Right lobe of liver (tissue), 6 donors: ENCODE measurements at regions not wholly inside any gene's neighbourhood (a gene's known extent, or its start where the extent isn't known, plus 50 kb on each side); places are given as distances from the start of the nearest gene placed in this dataset.

ENCODE experiments used
- ATAC-seq, 4 donors: fragments of 200-7000 bp; cut with Tn5 transposase; one replicate each; pipeline ENCODE4 v1.9.1; 2020; ENCODE audit warnings: mild to moderate bottlenecking in 4 of 4, moderate library complexity in 4 of 4
- DNase-seq, 3 donors: peaks; one replicate each; pipeline ENCODE4 v3.0.0-alpha.2; 2020
- H3K27ac ChIP-seq, 3 donors: fragments of 200-600 bp; one replicate each; pipeline ENCODE4 v1.8.0; 2022
- H3K27me3 ChIP-seq, 2 donors: fragments of 200-600 bp; one replicate each; pipeline ENCODE4 v1.8.0; 2022
- H3K36me3 ChIP-seq, 4 donors: fragments of 200-600 bp; sonication (generic) in 1 of 4; one replicate each; pipeline versions ENCODE4 v1.5.1 to v1.8.0; 2017 to 2022; ENCODE audit warnings: control low read depth in 1 of 4
- H3K4me1 ChIP-seq, 4 donors: fragments of 200-600 bp; sonication (generic) in 1 of 4; one replicate each; pipeline versions ENCODE4 v1.5.1 to v1.8.0; 2017 to 2022; ENCODE audit warnings: control low read depth in 1 of 4
- H3K4me3 ChIP-seq, 3 donors: fragments of 200-600 bp; one replicate each; pipeline ENCODE4 v1.8.0; 2022
- H3K9me3 ChIP-seq, 4 donors: fragments of 200-600 bp; sonication (generic) in 1 of 4; one replicate each; pipeline versions ENCODE4 v1.5.1 to v1.8.0; 2017 to 2022; ENCODE audit warnings: control low read depth in 1 of 4
- CTCF ChIP-seq, 4 donors: fragments of 200-600 bp in 3 of 4; fragments of 450-650 bp in 1 of 4; IDR thresholded peaks; one replicate each; pipeline versions ENCODE4 v1.5.1 to v1.8.0; 2016 to 2022; ENCODE audit warnings: antibody characterized with exemption in 4 of 4, mild to moderate bottlenecking in 2 of 4
- POLR2A ChIP-seq: fragments of 450-650 bp; IDR thresholded peaks from one replicate; pipeline ENCODE4 v1.6.1; 2017; ENCODE audit warnings: antibody characterized with exemption, mild to moderate bottlenecking
- WGBS: methylation state at CpG from one replicate; pipeline ENCODE4 v1.1.6; 2018; ENCODE audit warnings: low coverage, low lambda C conversion rate; ENCODE audit not compliant: insufficient coverage; ENCODE audit errors: missing lambda C conversion rate; 5-methylcytosine and 5-hydroxymethylcytosine counted together
- intact Hi-C, 2 donors: fragments of 100-400 bp; cut with DNase I; formaldehyde crosslinking; loops; one replicate each; pipeline versions ENCODE4 v1.11.2 to v1.14.1; 2022
- donor health status: DM: no; HTN: yes; CAD: no.
- donor health status: DM: no; HTN: no; CAD: no.
- donor health status: DM: no; HTN: no; CAD: no.
- donor health status: DM: no; HTN: yes; CAD: no.
- donor health status: DM: no; HTN: yes; CAD: no.

- no peak for ATAC-seq
- no peak for DNase-seq
- WGBS, result 61% methylated on average over 5 of the region's 5 CpGs
- H3K9me3 ChIP-seq, result no peaks in the 10 kb centered on the region
- TF ChIP-seq POLR2A, result no peak
- H3K27me3 ChIP-seq, result no peaks in the 10 kb centered on the region
- H3K4me3 ChIP-seq, result no peak overlapping the region
- intact Hi-C loops, result no loop called here
- no peak overlapping the region for H3K27ac ChIP-seq
- H3K36me3 ChIP-seq, result no peaks in the 10 kb centered on the region
- H3K4me1 ChIP-seq, result no peaks in the 10 kb centered on the region
Observed at GRCh38 chr5:114634967-114635901, 273.4 kb downstream of the KCNN2 start.

- intact Hi-C loops, result no loop called here
- 46% methylated on average over 2 of the region's 2 CpGs for WGBS
- DNase-seq, result no peak
Observed at GRCh38 chr5:114634517-114634916, 272.6 kb downstream of the KCNN2 start.

GRCh38 chr5:114612406-114612805 lies 250.5 kb downstream of the KCNN2 start:
- H3K9me3 ChIP-seq, result no peaks in the 10 kb centered on the region
- WGBS, result 59% methylated on average over 3 of the region's 3 CpGs
- intact Hi-C loops, result no loop called here
- H3K4me1 ChIP-seq, result no peaks in the 10 kb centered on the region
- H3K27ac ChIP-seq, result no peak overlapping the region
- TF ChIP-seq POLR2A (no peak), CTCF (IDR thresholded peaks at IDR 0.05) (no peak)
- ATAC-seq, result no peak
- H3K4me3 ChIP-seq, result no peak overlapping the region
- H3K27me3 ChIP-seq, result no peaks in the 10 kb centered on the region
- H3K36me3 ChIP-seq, result no peaks in the 10 kb centered on the region
- DNase-seq, result no peak

More at GRCh38 chr5:114634517-114634916, 272.6 kb downstream of the KCNN2 start:
- Histone ChIP-seq H3K27me3 (no peaks in the 10 kb centered on the region), H3K27ac (no peak overlapping the region), H3K9me3 (no peaks in the 10 kb centered on the region), H3K36me3 (no peaks in the 10 kb centered on the region), H3K4me1 (no peaks in the 10 kb centered on the region), H3K4me3 (no peak overlapping the region)
- peak in 3 of 4 donors; percentile 47 to 58 (median 51) for ATAC-seq
- no peak for TF ChIP-seq CTCF (IDR thresholded peaks at IDR 0.05)
- TF ChIP-seq POLR2A, result no peak

- H3K9me3 ChIP-seq, result no peaks in the 10 kb centered on the region
- no peak overlapping the region for H3K4me3 ChIP-seq
- H3K27me3 ChIP-seq, result no peaks in the 10 kb centered on the region
- WGBS, result 46% methylated on average over 2 of the region's 2 CpGs
- no peaks in the 10 kb centered on the region for H3K4me1 ChIP-seq
- no peaks in the 10 kb centered on the region for H3K36me3 ChIP-seq
- DNase-seq, result no peak
- TF ChIP-seq CTCF (IDR thresholded peaks at IDR 0.05) (no peak), POLR2A (no peak)
- ATAC-seq, result no peak
- intact Hi-C loops, result no loop called here
- H3K27ac ChIP-seq, result no peak overlapping the region
Observed at GRCh38 chr5:114581136-114581535, 219.3 kb downstream of the KCNN2 start.

GRCh38 chr5:114565871-114566270 lies 204.0 kb downstream of the KCNN2 start:
- ATAC-seq (no peak), DNase-seq (no peak)
- intact Hi-C loops, result no loop called here
- no peaks in the 10 kb centered on the region for H3K9me3 ChIP-seq
- 29% methylated on average over 5 of the region's 5 CpGs for WGBS
- no peak overlapping the region for H3K4me3 ChIP-seq
- no peaks in the 10 kb centered on the region for H3K27me3 ChIP-seq
- TF ChIP-seq POLR2A (no peak), CTCF (IDR thresholded peaks at IDR 0.05) (no peak)
- no peaks in the 10 kb centered on the region for H3K4me1 ChIP-seq
- no peaks in the 10 kb centered on the region for H3K36me3 ChIP-seq
- no peak overlapping the region for H3K27ac ChIP-seq
